IMR-90 (cell line): ENCODE measurements at regions not wholly inside any gene's neighbourhood (a gene's known extent, or its start where the extent isn't known, plus 50 kb on each side); places are given as distances from the start of the nearest gene placed in this dataset.

Experiments
- ATAC-seq: fragments of 200-7000 bp; cut with Tn5 transposase; 2 replicates; pipeline ENCODE4 v1.9.1; 2020; ENCODE audit warnings: low read depth, mild to moderate bottlenecking, moderate library complexity
- BruUV-seq: library from RNA; stranded (reverse); fragments of 400-500 nt; replicated peaks from 2 replicates; lab custom pipeline; 2021; lab: Mats Ljungman, UMichigan
- CTCF ChIA-PET: fragments of 300-600 bp; formaldehyde crosslinking; extraction: SDS; loops from one replicate; lab custom pipeline; 2021; ENCODE audit warnings: antibody characterized with exemption; lab: Yijun Ruan, JAX
- POLR2A ChIA-PET: fragments of 300-600 bp; sonication (Branson Sonifier 250); formaldehyde crosslinking; loops from one replicate; lab custom pipeline; 2022; ENCODE audit warnings: antibody characterized with exemption; ENCODE audit not compliant: unreplicated experiment; lab: Charles Lee
- DNase-seq: peaks from one replicate; pipeline ENCODE4 v3.0.0; 2013
- H2AFZ ChIP-seq: replicated peaks from 2 replicates; pipeline ENCODE3; 2013; ENCODE audit warnings: low read length, mild to moderate bottlenecking; ENCODE audit not compliant: poor library complexity
- H2AK5ac ChIP-seq: 2 replicates; pipeline ENCODE4 v1.6.1; 2013; ENCODE audit warnings: low read depth, low read length, inconsistent platforms
- H2AK9ac ChIP-seq: replicated peaks from 2 replicates; pipeline ENCODE3; 2013; ENCODE audit warnings: mild to moderate bottlenecking, low read depth, low read length, moderate library complexity; ENCODE audit not compliant: poor library complexity
- H2BK120ac ChIP-seq: 2 replicates; pipeline ENCODE4 v1.6.1; 2013; ENCODE audit warnings: low read depth, low read length, inconsistent platforms
- H2BK15ac ChIP-seq: 3 replicates; pipeline ENCODE4 v1.6.1; 2013; ENCODE audit warnings: low read depth, low read length, inconsistent platforms
- H2BK20ac ChIP-seq: 2 replicates; pipeline ENCODE4 v1.6.1; 2013; ENCODE audit warnings: low read depth, mild to moderate bottlenecking, inconsistent platforms, low read length, moderate library complexity
- H2BK5ac ChIP-seq: 2 replicates; pipeline ENCODE4 v1.6.1; 2013; ENCODE audit warnings: mild to moderate bottlenecking, low read depth, low read length, inconsistent platforms; ENCODE audit not compliant: poor library complexity, severe bottlenecking
- H3K14ac ChIP-seq: replicated peaks from 2 replicates; pipeline ENCODE4 v1.6.1; 2013; ENCODE audit warnings: low read depth, low read length, inconsistent platforms
- H3K18ac ChIP-seq: 2 replicates; pipeline ENCODE4 v1.6.1; 2013; ENCODE audit warnings: low read depth, low read length, control low read depth
- H3K23ac ChIP-seq: 2 replicates; pipeline ENCODE4 v1.6.1; 2013; ENCODE audit warnings: low read depth, low read length, inconsistent platforms
- H3K27ac ChIP-seq: 2 replicates; pipeline ENCODE4 v1.5.1; 2013; ENCODE audit warnings: mild to moderate bottlenecking, control low read depth, low read length; ENCODE audit not compliant: insufficient read depth
- H3K27me3 ChIP-seq: 2 replicates; pipeline ENCODE4 v1.6.1; 2013; ENCODE audit warnings: low read length; ENCODE audit not compliant: control insufficient read depth, insufficient read depth
- H3K36me3 ChIP-seq: 2 replicates; pipeline ENCODE4 v1.6.1; 2013; ENCODE audit warnings: low read length, mixed read lengths; ENCODE audit not compliant: control insufficient read depth, insufficient read depth
- H3K4ac ChIP-seq: 2 replicates; pipeline ENCODE4 v1.6.1; 2013; ENCODE audit warnings: low read depth, low read length, inconsistent platforms
- H3K4me1 ChIP-seq: 2 replicates; pipeline ENCODE4 v1.6.1; 2013; ENCODE audit warnings: low read length, mixed read lengths; ENCODE audit not compliant: control insufficient read depth, insufficient read depth
- H3K4me2 ChIP-seq: 2 replicates; pipeline ENCODE4 v1.6.1; 2013; ENCODE audit warnings: low read depth, mild to moderate bottlenecking, control low read depth, low read length, moderate library complexity
- H3K4me3 ChIP-seq: 2 replicates; pipeline ENCODE4 v1.5.1; 2013; ENCODE audit warnings: low read depth, mild to moderate bottlenecking, control low read depth, low read length, moderate library complexity; ENCODE audit not compliant: insufficient read depth
- H3K56ac ChIP-seq: 2 replicates; pipeline ENCODE4 v1.6.1; 2013; ENCODE audit warnings: low read length, inconsistent platforms; ENCODE audit not compliant: insufficient read depth; ENCODE audit errors: extremely low read depth
- H3K79me1 ChIP-seq, 2 experiments: 2 replicates each; pipeline ENCODE4 v1.6.1; 2013; ENCODE audit warnings: low read length in 2 of 2, inconsistent platforms in 1 of 2, low read depth in 1 of 2
- H3K9ac ChIP-seq: 2 replicates; pipeline ENCODE4 v1.6.1; 2013; ENCODE audit warnings: low read depth, low read length, control low read depth
- H3K9me1 ChIP-seq: 2 replicates; pipeline ENCODE4 v1.6.1; 2013; ENCODE audit warnings: low read length, inconsistent platforms; ENCODE audit not compliant: insufficient read depth
- H3K9me3 ChIP-seq: 2 replicates; pipeline ENCODE4 v1.6.1; 2013; ENCODE audit warnings: low read length; ENCODE audit not compliant: control insufficient read depth, insufficient read depth
- H4K20me1 ChIP-seq: 2 replicates; pipeline ENCODE4 v1.6.1; 2013; ENCODE audit warnings: low read length, inconsistent platforms; ENCODE audit not compliant: insufficient read depth
- H4K5ac ChIP-seq: 2 replicates; pipeline ENCODE4 v1.6.1; 2013; ENCODE audit warnings: mild to moderate bottlenecking, low read depth, low read length, control low read depth
- H4K8ac ChIP-seq, 2 experiments: 2 replicates each; pipeline ENCODE4 v1.6.1; 2013; ENCODE audit warnings: low read depth in 2 of 2, low read length in 2 of 2, control low read depth in 1 of 2, inconsistent platforms in 1 of 2
- H4K91ac ChIP-seq: 2 replicates; pipeline ENCODE4 v1.6.1; 2013; ENCODE audit warnings: low read depth, low read length, inconsistent platforms; ENCODE audit not compliant: insufficient read depth
- BHLHE40 ChIP-seq: fragments of 150-350 bp; IDR thresholded peaks from 2 replicates; pipeline ENCODE4 v1.6.1; 2016; ENCODE audit warnings: mild to moderate bottlenecking, low read depth, low read length
- FOS ChIP-seq: fragments of 150-350 bp; IDR thresholded peaks from 2 replicates; pipeline ENCODE4 v1.6.1; 2016; ENCODE audit warnings: low read depth, low read length
- MAFK ChIP-seq: IDR thresholded peaks from 2 replicates; pipeline ENCODE4 v1.6.1; 2012; ENCODE audit warnings: low read depth, low read length, improper control_type of control experiment
- MAZ ChIP-seq: IDR thresholded peaks from 2 replicates; pipeline ENCODE4 v1.6.1; 2012; ENCODE audit warnings: low read depth, mild to moderate bottlenecking, low read length, improper control_type of control experiment, moderate library complexity, borderline replicate concordance
- MXI1 ChIP-seq: IDR thresholded peaks from 2 replicates; pipeline ENCODE4 v1.6.1; 2012; ENCODE audit warnings: low read depth, mild to moderate bottlenecking, low read length, moderate library complexity, borderline replicate concordance
- RAD21 ChIP-seq: IDR thresholded peaks from 2 replicates; pipeline ENCODE4 v1.6.1; 2012; ENCODE audit warnings: low read length, improper control_type of control experiment
- SMC3 ChIP-seq: fragments of 150-350 bp; IDR thresholded peaks from 2 replicates; pipeline ENCODE4 v1.6.1; 2016; ENCODE audit warnings: low read depth, mild to moderate bottlenecking, antibody characterized with exemption, low read length, moderate library complexity
- WGBS, 2 experiments: methylation state at CpG; one replicate each; pipeline versions ENCODE4 v1.1.5 to v1.1.7; 2013; ENCODE audit warnings: missing lambda C conversion rate in 2 of 2; ENCODE audit not compliant: insufficient read length in 1 of 2; ENCODE audit errors: extremely low coverage in 2 of 2; 5-methylcytosine and 5-hydroxymethylcytosine counted together
- dilution Hi-C: fragments of 300-500 bp; cut with HindIII; formaldehyde crosslinking; loops from one replicate; pipeline ENCODE4 v1.14.3; 2018; ENCODE audit warnings: low sequenced_read_pairs; ENCODE audit not compliant: unreplicated experiment
- in situ Hi-C: fragments of 300-500 bp; cut with MboI; formaldehyde crosslinking; loops from 3 replicates; pipeline ENCODE4 v1.14.3; 2019; ENCODE audit warnings: low sequenced_read_pairs, inconsistent platforms, mixed read lengths
- intact Hi-C: fragments of 100-400 bp; cut with micrococcal nuclease; formaldehyde crosslinking; loops from 2 replicates; pipeline ENCODE4 v1.10.0; 2022

- Histone ChIP-seq H3K4ac (no peak overlapping the region), H2AK5ac (no peak overlapping the region), H3K9me3 (no peaks in the 10 kb centered on the region), H3K27me3 (no peaks in the 10 kb centered on the region), H3K4me2 (no peak overlapping the region), H3K9me1 (no peaks in the 10 kb centered on the region; the same call in 1 of the 2 replicates), H2AK9ac (no peak overlapping the region), H3K79me1 (no peaks in the 10 kb centered on the region), H3K4me3 (no peak overlapping the region), H2BK120ac (no peak overlapping the region), H3K9ac (no peak overlapping the region), H4K20me1 (no peaks in the 10 kb centered on the region), H4K8ac (no peak overlapping the region), H3K36me3 (no peaks in the 10 kb centered on the region), H3K14ac (no peak overlapping the region), H2BK5ac (no peak overlapping the region), H2BK15ac (no peak overlapping the region), H4K91ac (no peak overlapping the region), H2AFZ (no peak overlapping the region), H3K23ac (no peak overlapping the region), H3K56ac (no peak overlapping the region), H3K27ac (no peak overlapping the region), H3K18ac (no peak overlapping the region), H4K5ac (no peak overlapping the region), H3K4me1 (no peaks in the 10 kb centered on the region), H2BK20ac (no peak overlapping the region)
- WGBS, 2 experiments = no CpG with 5 or more reads among the region's 1 CpG
- ChIA-PET CTCF (no interaction called here), POLR2A (no interaction called here)
- no TSS peak for BruUV-seq
- in situ Hi-C loops (no loop called here), intact Hi-C loops (loop anchor here (5.0 kb wide), 1 partner anchor 392 kb away; no protein-coding TSS in a partner anchor), dilution Hi-C loops (no loop called here)
- ATAC-seq (no peak), DNase-seq (no peak)
- TF ChIP-seq BHLHE40 (no peak), RAD21 (no peak), MAZ (no peak), SMC3 (no peak), MAFK (no peak), FOS (no peak), MXI1 (no peak)
Measured at GRCh38 chr7:41305001-41305400, 397.9 kb downstream of the INHBA start.
